H9 (cell line): ENCODE measurements at regions not wholly inside any gene's neighbourhood (a gene's known extent, or its start where the extent isn't known, plus 50 kb on each side); places are given as distances from the start of the nearest gene placed in this dataset.

ENCODE experiments used
- DNase-seq: peaks from one replicate; pipeline ENCODE4 v3.0.0-alpha.2; 2017
- H2AFZ ChIP-seq: one replicate; pipeline ENCODE4 v1.6.1; 2013; ENCODE audit warnings: mild to moderate bottlenecking, low read length, control low read depth, moderate library complexity
- H2AK5ac ChIP-seq: 2 replicates; pipeline ENCODE4 v1.6.1; 2013; ENCODE audit warnings: low read length, control low read depth, mixed read lengths; ENCODE audit not compliant: insufficient read length
- H2BK120ac ChIP-seq: one replicate; pipeline ENCODE4 v1.6.1; 2013; ENCODE audit warnings: low read depth, mild to moderate bottlenecking, low read length, control low read depth, inconsistent platforms; ENCODE audit not compliant: poor library complexity, severe bottlenecking
- H2BK12ac ChIP-seq: 2 replicates; pipeline ENCODE4 v1.6.1; 2013; ENCODE audit warnings: low read length, control low read depth, mixed read lengths, low read depth; ENCODE audit not compliant: insufficient read length
- H2BK15ac ChIP-seq: 2 replicates; pipeline ENCODE4 v1.6.1; 2013; ENCODE audit warnings: low read depth, low read length, control low read depth
- H2BK20ac ChIP-seq: one replicate; pipeline ENCODE4 v1.6.1; 2013; ENCODE audit warnings: low read depth, mild to moderate bottlenecking, low read length, control low read depth, inconsistent platforms; ENCODE audit not compliant: poor library complexity, severe bottlenecking
- H2BK5ac ChIP-seq: 2 replicates; pipeline ENCODE4 v1.6.1; 2013; ENCODE audit warnings: low read length, control low read depth, mixed read lengths; ENCODE audit not compliant: insufficient read length
- H3K14ac ChIP-seq: 2 replicates; pipeline ENCODE4 v1.6.1; 2013; ENCODE audit warnings: low read length, control low read depth; ENCODE audit not compliant: insufficient read depth
- H3K18ac ChIP-seq: 2 replicates; pipeline ENCODE4 v1.6.1; 2013; ENCODE audit warnings: low read depth, mild to moderate bottlenecking, mixed read lengths, low read length, control low read depth; ENCODE audit not compliant: insufficient read length
- H3K23ac ChIP-seq: 2 replicates; pipeline ENCODE4 v1.6.1; 2013; ENCODE audit warnings: low read length, control low read depth, mixed read lengths, low read depth; ENCODE audit not compliant: insufficient read length
- H3K23me2 ChIP-seq: 2 replicates; pipeline ENCODE4 v1.6.1; 2013; ENCODE audit warnings: low read depth, mild to moderate bottlenecking, mixed read lengths, low read length, control low read depth; ENCODE audit not compliant: insufficient read length, poor library complexity, severe bottlenecking
- H3K27ac ChIP-seq: 2 replicates; pipeline ENCODE4 v1.5.1; 2013; ENCODE audit warnings: low read length, control low read depth, mixed read lengths, low read depth; ENCODE audit not compliant: insufficient read length
- H3K27me3 ChIP-seq: 2 replicates; pipeline ENCODE4 v1.6.1; 2013; ENCODE audit warnings: low read length, control low read depth, inconsistent platforms; ENCODE audit not compliant: insufficient read depth
- H3K4ac ChIP-seq: 2 replicates; pipeline ENCODE4 v1.6.1; 2013; ENCODE audit warnings: low read depth, mild to moderate bottlenecking, control low read depth, inconsistent platforms, low read length, moderate library complexity
- H3K4me1 ChIP-seq: 2 replicates; pipeline ENCODE4 v1.6.1; 2013; ENCODE audit warnings: low read length, control low read depth, inconsistent platforms; ENCODE audit not compliant: insufficient read depth
- H3K4me2 ChIP-seq: 2 replicates; pipeline ENCODE4 v1.6.1; 2013; ENCODE audit warnings: low read length, control low read depth, mixed read lengths; ENCODE audit not compliant: insufficient read length, insufficient read depth
- H3K56ac ChIP-seq: 2 replicates; pipeline ENCODE4 v1.6.1; 2013; ENCODE audit warnings: low read depth, mild to moderate bottlenecking, mixed read lengths, low read length, control low read depth; ENCODE audit not compliant: insufficient read length
- H3K79me1 ChIP-seq: 2 replicates; pipeline ENCODE4 v1.6.1; 2013; ENCODE audit warnings: low read depth, mild to moderate bottlenecking, moderate library complexity, low read length, control low read depth, inconsistent platforms; ENCODE audit not compliant: insufficient read depth, poor library complexity, severe bottlenecking
- H3K79me2 ChIP-seq: 2 replicates; pipeline ENCODE4 v1.6.1; 2013; ENCODE audit warnings: low read length, control low read depth, inconsistent platforms; ENCODE audit not compliant: insufficient read depth
- H3K9ac ChIP-seq: 2 replicates; pipeline ENCODE4 v1.6.1; 2013; ENCODE audit warnings: low read length, control low read depth, mixed read lengths; ENCODE audit not compliant: insufficient read length; ENCODE audit errors: extremely low read depth
- H3K9me3 ChIP-seq: one replicate; pipeline ENCODE4 v1.6.1; 2013; ENCODE audit warnings: low read depth, low read length, inconsistent platforms; ENCODE audit not compliant: control insufficient read depth
- H3T11ph ChIP-seq: one replicate; pipeline ENCODE4 v1.6.1; 2013; ENCODE audit warnings: mild to moderate bottlenecking, low read length, control low read depth, inconsistent platforms
- H4K20me1 ChIP-seq: one replicate; pipeline ENCODE4 v1.6.1; 2013; ENCODE audit not compliant: control insufficient read depth, insufficient read length, insufficient read depth
- H4K5ac ChIP-seq: 2 replicates; pipeline ENCODE4 v1.6.1; 2013; ENCODE audit warnings: low read depth, mild to moderate bottlenecking, mixed read lengths, low read length, control low read depth; ENCODE audit not compliant: insufficient read length
- H4K8ac ChIP-seq: replicated peaks from 2 replicates; pipeline ENCODE4 v1.6.1; 2013; ENCODE audit warnings: low read length, control low read depth, mixed read lengths, low read depth; ENCODE audit not compliant: insufficient read length
- H4K91ac ChIP-seq: 2 replicates; pipeline ENCODE4 v1.6.1; 2013; ENCODE audit warnings: low read depth, mild to moderate bottlenecking, moderate library complexity, mixed read lengths, low read length, control low read depth; ENCODE audit not compliant: insufficient read length
- H3K27ac Mint-ChIP-seq, 3 experiments: 2 replicates in 2 of 3; 3 replicates in 1 of 3; pipeline ENCODE4 v1.8.0; 2020 to 2021; ENCODE audit warnings: mixed read lengths in 3 of 3, mild to moderate bottlenecking in 1 of 3, moderate library complexity in 1 of 3
- H3K27me3 Mint-ChIP-seq: 2 replicates; pipeline ENCODE4 v1.8.0; 2021; ENCODE audit warnings: low read depth, mild to moderate bottlenecking, moderate library complexity, mixed read lengths
- H3K36me3 Mint-ChIP-seq, 3 experiments: 2 replicates in 2 of 3; 3 replicates in 1 of 3; pipeline ENCODE4 v1.8.0; 2020 to 2021; ENCODE audit warnings: low read depth in 3 of 3, mixed read lengths in 3 of 3; ENCODE audit not compliant: insufficient read depth in 1 of 3
- H3K4me1 Mint-ChIP-seq, 2 experiments: 2 replicates each; pipeline ENCODE4 v1.8.0; 2020; ENCODE audit warnings: mixed read lengths in 2 of 2
- H3K4me3 Mint-ChIP-seq, 2 experiments: 2 replicates in 1 of 2; 3 replicates in 1 of 2; pipeline ENCODE4 v1.8.0; 2020 to 2021; ENCODE audit warnings: mild to moderate bottlenecking in 2 of 2, mixed read lengths in 2 of 2, moderate library complexity in 1 of 2
- H3K9me3 Mint-ChIP-seq, 2 experiments: 2 replicates in 1 of 2; 3 replicates in 1 of 2; pipeline ENCODE4 v1.8.0; 2020; ENCODE audit warnings: mild to moderate bottlenecking in 2 of 2, mixed read lengths in 2 of 2, moderate library complexity in 1 of 2
- CTCF ChIP-seq: fragments of 200-600 bp; sonication (generic); conservative IDR thresholded peaks from 3 replicates; pipeline ENCODE4 v1.8.0; 2021; ENCODE audit warnings: antibody characterized with exemption, mild to moderate bottlenecking
- WGBS: extraction: QIAGEN DNeasy Blood & Tissue Kit; methylation state at CpG from one replicate; pipeline ENCODE4 v1.1.7; 2013; ENCODE audit warnings: missing lambda C conversion rate, low lambda C conversion rate, mixed read lengths; ENCODE audit not compliant: insufficient read length; ENCODE audit errors: extremely low coverage; 5-methylcytosine and 5-hydroxymethylcytosine counted together

- H3K79me1 ChIP-seq, result no peaks in the 10 kb centered on the region
- no peak overlapping the region for H4K8ac ChIP-seq
- no peaks in the 10 kb centered on the region for H4K20me1 ChIP-seq
- H3K27me3 Mint-ChIP-seq, result no peaks in the 10 kb centered on the region
- H3K56ac ChIP-seq, result no peak overlapping the region
- no peaks in the 10 kb centered on the region for H3K79me2 ChIP-seq
- no peak overlapping the region for H2BK15ac ChIP-seq
- H3K4ac ChIP-seq, result no peak overlapping the region
- H3K36me3 Mint-ChIP-seq, result peaks cover 4 to 15% (median 8%) of the 10 kb centered on the region in 3 experiments; a peak in 5 of 7 replicates
- no peak overlapping the region for H3K23ac ChIP-seq
- no CpG with 5 or more reads among the region's 4 CpGs for WGBS
- H2BK12ac ChIP-seq, result no peak overlapping the region
- no peak overlapping the region for H4K5ac ChIP-seq
- H3K27ac Mint-ChIP-seq, result no peak overlapping the region
- H3K9ac ChIP-seq, result no peak overlapping the region
- no peak overlapping the region for H2AK5ac ChIP-seq
- H3K4me3 Mint-ChIP-seq, result no peak overlapping the region
- no peaks in the 10 kb centered on the region for H3K9me3 ChIP-seq
- no peak overlapping the region for H4K91ac ChIP-seq
- 0 out of 4 replicates have a peak, but pooled peaks cover 0 to 3% of the 10 kb centered on the region in 2 experiments for H3K4me1 Mint-ChIP-seq
- H2AFZ ChIP-seq, result no peak overlapping the region
- H3T11ph ChIP-seq, result no peak overlapping the region
- H2BK120ac ChIP-seq, result no peak overlapping the region
- no peak overlapping the region for H2BK5ac ChIP-seq
- no peak overlapping the region for H3K4me2 ChIP-seq
- H2BK20ac ChIP-seq, result no peak overlapping the region
- no peaks in the 10 kb centered on the region for H3K27me3 ChIP-seq
- no peak for TF ChIP-seq CTCF
- no peak for DNase-seq
- H3K4me1 ChIP-seq, result no peaks in the 10 kb centered on the region
- no peak overlapping the region for H3K14ac ChIP-seq
- no peak overlapping the region for H3K18ac ChIP-seq
- H3K27ac ChIP-seq, result no peak overlapping the region
- no peaks in the 10 kb centered on the region for H3K23me2 ChIP-seq
- peaks cover 4 to 19% of the 10 kb centered on the region in 2 experiments; a peak in 4 of 5 replicates for H3K9me3 Mint-ChIP-seq
Measured at GRCh38 chr3:118168175-118168574, 866.5 kb downstream of the IGSF11 start.
